ENCODE measurements at regions not wholly inside any gene's neighbourhood (a gene's known extent, or its start where the extent isn't known, plus 50 kb on each side); places are given as distances from the start of the nearest gene placed in this dataset.

DNA sequence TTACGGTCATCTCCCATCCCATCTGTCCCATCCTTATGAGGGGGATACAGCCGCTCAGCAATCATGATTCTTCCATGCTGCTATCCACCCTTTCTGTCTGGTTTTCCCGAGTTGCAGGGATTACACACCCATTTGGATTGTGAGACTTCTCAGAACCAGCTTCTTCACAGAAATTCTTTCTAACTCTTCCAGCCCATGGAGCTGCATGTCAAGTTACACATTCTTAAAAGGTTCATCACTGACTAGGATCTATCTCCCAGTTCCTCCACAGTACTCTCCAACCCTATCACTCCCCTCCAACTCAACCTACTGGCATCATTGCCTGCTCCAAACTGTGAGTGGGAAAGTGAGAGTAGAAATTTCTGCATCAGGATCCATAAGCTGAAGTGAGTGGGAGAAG is 558.2 kb upstream of the TNP1 start:
- DNase-seq (ENCODE audit: low read depth), result peak; percentile 48
- TF ChIP-seq, protein P1, sequence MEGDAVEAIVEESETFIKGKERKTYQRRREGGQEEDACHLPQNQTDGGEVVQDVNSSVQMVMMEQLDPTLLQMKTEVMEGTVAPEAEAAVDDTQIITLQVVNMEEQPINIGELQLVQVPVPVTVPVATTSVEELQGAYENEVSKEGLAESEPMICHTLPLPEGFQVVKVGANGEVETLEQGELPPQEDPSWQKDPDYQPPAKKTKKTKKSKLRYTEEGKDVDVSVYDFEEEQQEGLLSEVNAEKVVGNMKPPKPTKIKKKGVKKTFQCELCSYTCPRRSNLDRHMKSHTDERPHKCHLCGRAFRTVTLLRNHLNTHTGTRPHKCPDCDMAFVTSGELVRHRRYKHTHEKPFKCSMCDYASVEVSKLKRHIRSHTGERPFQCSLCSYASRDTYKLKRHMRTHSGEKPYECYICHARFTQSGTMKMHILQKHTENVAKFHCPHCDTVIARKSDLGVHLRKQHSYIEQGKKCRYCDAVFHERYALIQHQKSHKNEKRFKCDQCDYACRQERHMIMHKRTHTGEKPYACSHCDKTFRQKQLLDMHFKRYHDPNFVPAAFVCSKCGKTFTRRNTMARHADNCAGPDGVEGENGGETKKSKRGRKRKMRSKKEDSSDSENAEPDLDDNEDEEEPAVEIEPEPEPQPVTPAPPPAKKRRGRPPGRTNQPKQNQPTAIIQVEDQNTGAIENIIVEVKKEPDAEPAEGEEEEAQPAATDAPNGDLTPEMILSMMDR (conservative IDR thresholded peaks at IDR 0.05; ENCODE audit: control insufficient read depth, insufficient read depth, low read depth, low read length), result no peak
- no peak overlapping the region for H3K4me3 ChIP-seq (ENCODE audit: control insufficient read depth, low read depth, low read length)

DNA sequence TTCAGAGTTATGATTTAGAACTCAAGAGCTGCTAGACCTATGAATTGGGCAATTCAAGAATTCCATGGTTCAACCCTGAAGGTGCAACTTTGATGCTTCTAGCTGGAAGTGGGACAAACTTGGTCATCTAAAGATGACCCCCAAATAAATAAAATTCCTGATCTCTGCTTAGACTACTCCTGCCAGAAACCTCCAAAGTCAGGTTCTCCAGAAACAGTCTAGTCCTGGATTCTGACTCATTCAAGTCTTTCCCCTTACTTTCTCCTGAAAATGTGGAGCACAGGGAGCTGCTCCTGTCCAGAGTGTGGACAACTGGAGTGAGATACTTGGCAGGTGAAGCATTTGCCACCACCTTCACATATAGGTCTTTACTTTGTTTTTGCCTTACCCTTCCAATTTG is 557.7 kb upstream of the TNP1 start:
- DNase-seq (ENCODE audit: low read depth), result no peak
- no peak overlapping the region for H3K4me3 ChIP-seq (ENCODE audit: control insufficient read depth, low read depth, low read length)
- TF ChIP-seq, protein P1 (conservative IDR thresholded peaks at IDR 0.05; ENCODE audit: control insufficient read depth, insufficient read depth, low read depth, low read length), result no peak

DNA sequence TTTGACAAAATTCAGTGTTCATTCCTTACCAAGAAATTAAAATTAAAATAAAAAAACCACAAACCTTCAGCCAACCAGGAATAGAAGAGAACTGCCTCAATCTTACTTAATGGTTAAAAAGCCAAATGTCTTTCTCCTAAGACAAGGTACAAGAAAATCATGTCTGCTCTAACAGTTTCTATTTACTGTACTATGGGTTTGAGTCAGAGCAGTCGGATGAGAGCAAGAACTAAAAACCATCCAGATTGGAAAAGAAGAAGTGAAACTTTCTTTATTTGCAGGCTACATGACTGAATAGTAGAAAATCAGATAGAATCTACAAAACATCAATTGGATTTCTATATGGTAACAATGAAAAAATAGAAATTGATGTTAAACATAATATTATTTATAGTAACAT is 555.5 kb upstream of the TNP1 start:
- TF ChIP-seq, protein P1 (conservative IDR thresholded peaks at IDR 0.05; ENCODE audit: control insufficient read depth, insufficient read depth, low read depth, low read length), result no peak
- no peak for DNase-seq (ENCODE audit: low read depth)
- H3K4me3 ChIP-seq (ENCODE audit: control insufficient read depth, low read depth, low read length), result no peak overlapping the region

DNA sequence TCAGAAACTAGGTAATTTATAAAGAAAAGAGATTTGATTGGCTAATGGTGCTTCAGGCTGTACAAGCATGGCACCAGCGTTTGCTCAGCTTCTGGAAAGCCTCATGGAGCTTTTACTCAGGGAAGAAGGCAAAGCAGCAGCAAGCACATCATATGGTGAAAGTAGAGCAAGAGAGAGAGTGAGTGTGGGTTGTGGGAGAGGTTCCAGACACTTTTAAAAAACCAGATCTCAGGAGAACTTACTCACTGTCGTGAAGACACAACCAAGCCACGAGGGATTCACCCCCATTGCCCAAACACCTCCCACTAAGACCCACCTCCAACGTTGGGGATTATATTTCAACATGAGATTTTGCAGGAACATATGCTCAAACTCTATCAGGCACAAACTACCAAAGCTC is 554.6 kb upstream of the TNP1 start:
- no peak overlapping the region for H3K4me3 ChIP-seq (ENCODE audit: control insufficient read depth, low read depth, low read length)
- TF ChIP-seq, protein P1 (conservative IDR thresholded peaks at IDR 0.05; ENCODE audit: control insufficient read depth, insufficient read depth, low read depth, low read length), result no peak

DNA sequence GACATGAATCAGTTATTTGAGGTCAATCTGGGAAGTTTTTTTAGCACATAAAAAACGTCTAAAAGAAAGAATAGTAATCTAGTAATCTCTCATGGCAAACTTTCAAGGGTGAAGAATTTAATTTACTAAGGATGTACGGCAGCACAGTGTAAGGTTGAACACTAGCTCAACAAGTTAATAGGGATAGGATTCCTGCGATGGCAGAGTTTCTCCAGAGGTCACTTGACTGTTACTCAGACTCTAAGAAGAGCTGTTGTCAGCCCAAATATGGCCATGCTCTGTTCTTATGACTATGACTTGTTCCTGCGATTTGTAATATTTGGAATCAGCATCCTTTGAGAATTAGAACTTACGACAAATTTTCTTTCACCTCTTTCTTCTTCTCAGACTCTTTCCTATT is 553.3 kb upstream of the TNP1 start:
- DNase-seq (ENCODE audit: low read depth), result peak; percentile 90
- TF ChIP-seq, protein P1 (conservative IDR thresholded peaks at IDR 0.05; ENCODE audit: control insufficient read depth, insufficient read depth, low read depth, low read length), result no peak
- no peak overlapping the region for H3K4me3 ChIP-seq (ENCODE audit: control insufficient read depth, low read depth, low read length)

More for the DNA sequence above, 554.6 kb upstream of the TNP1 start:
- peak; percentile 65 for DNase-seq (ENCODE audit: low read depth)

DNA sequence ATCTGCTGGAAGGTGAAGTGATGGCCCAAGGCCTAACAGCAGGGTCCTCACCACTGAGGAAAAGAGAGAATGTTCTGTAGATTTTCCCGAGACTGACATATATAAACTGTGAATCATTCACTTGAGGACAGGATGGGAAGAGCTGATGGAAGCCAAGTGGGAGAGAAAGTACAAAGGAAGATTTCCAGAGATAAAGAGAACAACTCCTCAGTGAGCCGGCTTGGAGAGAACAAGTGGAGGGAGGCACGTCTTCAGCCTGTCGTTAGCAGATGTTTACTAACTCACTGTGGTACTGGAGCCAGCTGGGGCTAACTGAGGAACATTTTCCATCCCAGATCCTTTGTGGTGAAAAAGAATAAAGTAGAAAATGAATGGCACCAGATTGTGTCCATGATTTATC is 552.9 kb upstream of the TNP1 start:
- peak; percentile 56 for DNase-seq (ENCODE audit: low read depth)
- H3K4me3 ChIP-seq (ENCODE audit: control insufficient read depth, low read depth, low read length), result no peak overlapping the region
- TF ChIP-seq, protein P1 (conservative IDR thresholded peaks at IDR 0.05; ENCODE audit: control insufficient read depth, insufficient read depth, low read depth, low read length), result no peak

DNA sequence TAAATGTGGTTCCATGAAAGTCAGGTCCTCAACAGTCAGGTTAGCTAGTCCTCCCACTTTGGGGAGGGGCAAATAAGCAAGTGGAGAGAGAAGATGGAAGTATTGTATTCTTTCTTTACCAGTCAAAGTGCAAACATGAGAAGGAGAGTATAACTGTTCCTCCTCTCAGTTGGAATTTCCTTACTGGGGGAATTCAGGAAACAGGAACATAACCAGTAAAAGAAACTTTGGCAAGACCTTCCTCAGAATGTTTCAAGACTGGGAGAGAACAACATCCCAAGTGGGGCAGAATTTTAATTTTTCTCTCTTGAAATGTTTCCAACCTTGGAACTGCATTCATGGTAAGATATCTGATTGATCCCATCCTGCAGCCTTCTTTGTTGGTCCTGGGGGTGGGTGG is 552.4 kb upstream of the TNP1 start:
- TF ChIP-seq, protein P1 (conservative IDR thresholded peaks at IDR 0.05; ENCODE audit: control insufficient read depth, insufficient read depth, low read depth, low read length), result no peak
- no peak overlapping the region for H3K4me3 ChIP-seq (ENCODE audit: control insufficient read depth, low read depth, low read length)
- no peak for DNase-seq (ENCODE audit: low read depth)
